K562 (cell line): ENCODE measurements at regions not wholly inside any gene's neighbourhood (a gene's known extent, or its start where the extent isn't known, plus 50 kb on each side); places are given as distances from the start of the nearest gene placed in this dataset.

Experiments used
- ADNP ChIP-seq: fragments of 200-800 bp; sonication (Bioruptor generic); IDR thresholded peaks from 2 replicates; pipeline ENCODE4 v1.6.1; 2016; ENCODE audit warnings: missing genetic modification characterization, missing compliant biosample characterization
- ATF4 ChIP-seq: fragments of 450-650 bp; formaldehyde crosslinking; IDR thresholded peaks from 2 replicates; pipeline ENCODE4 v1.4.0; 2022; ENCODE audit warnings: mild to moderate bottlenecking, moderate library complexity
- CLOCK ChIP-seq: fragments of 250-450 bp; sonication (Bioruptor Pico); IDR thresholded peaks from 2 replicates; pipeline ENCODE4 v1.4.0; 2020; ENCODE audit warnings: mild to moderate bottlenecking, moderate library complexity, borderline replicate concordance
- CREB1 ChIP-seq, 2 experiments: sonication (generic) in 1 of 2; formaldehyde crosslinking in 1 of 2; IDR thresholded peaks; 2 replicates each; pipeline versions ENCODE4 v1.6.1 to v1.8.0; 2012 to 2022; ENCODE audit warnings: inconsistent platforms in 1 of 2, mild to moderate bottlenecking in 1 of 2, missing genetic modification reagents in 1 of 2, moderate library complexity in 1 of 2
- HCFC1 ChIP-seq: IDR thresholded peaks from 2 replicates; pipeline ENCODE4 v1.6.1; 2012; ENCODE audit warnings: low read depth, low read length, improper control_type of control experiment
- JUN ChIP-seq, 2 experiments: sonication (generic) in 1 of 2; formaldehyde crosslinking in 1 of 2; IDR thresholded peaks; 2 replicates each; pipeline versions ENCODE4 v1.6.1 to v1.8.0; 2012 to 2022; ENCODE audit warnings: borderline replicate concordance in 2 of 2, mild to moderate bottlenecking in 2 of 2, improper control_type of control experiment in 1 of 2, low read depth in 1 of 2, low read length in 1 of 2, missing genetic modification reagents in 1 of 2
- JUNB ChIP-seq: fragments of 450-650 bp; formaldehyde crosslinking; conservative IDR thresholded peaks from 2 replicates; pipeline ENCODE4 v1.4.0; 2020; ENCODE audit warnings: mild to moderate bottlenecking
- LCOR ChIP-seq: sonication (generic); formaldehyde crosslinking; IDR thresholded peaks from 2 replicates; pipeline ENCODE4 v1.8.0; 2022; ENCODE audit warnings: mild to moderate bottlenecking, missing genetic modification reagents
- MAFG ChIP-seq: fragments of 450-650 bp; conservative IDR thresholded peaks from 2 replicates; pipeline ENCODE4 v1.6.1; 2016; ENCODE audit warnings: missing genetic modification characterization, missing compliant biosample characterization
- MXI1 ChIP-seq: IDR thresholded peaks from 2 replicates; pipeline ENCODE4 v1.6.1; 2011; ENCODE audit warnings: low read depth, mild to moderate bottlenecking, improper control_type of control experiment, low read length
- NBN ChIP-seq: fragments of 450-650 bp; IDR thresholded peaks from 2 replicates; pipeline ENCODE4 v1.6.1; 2016; ENCODE audit warnings: low read depth, mild to moderate bottlenecking
- NKRF ChIP-seq: fragments of 450-650 bp; IDR thresholded peaks from 2 replicates; pipeline ENCODE4 v1.6.1; 2016; ENCODE audit warnings: borderline replicate concordance
- PCBP1 ChIP-seq: fragments of 200-400 bp; formaldehyde crosslinking; IDR thresholded peaks from 2 replicates; pipeline ENCODE4 v1.6.1; 2018; ENCODE audit warnings: mild to moderate bottlenecking, low read depth, low read length; ENCODE audit not compliant: poor library complexity, severe bottlenecking
- PHB ChIP-seq: fragments of 250-450 bp; sonication (Bioruptor Pico); IDR thresholded peaks from 2 replicates; pipeline ENCODE4 v1.5.0; 2021
- POLR3G ChIP-seq: IDR thresholded peaks from 2 replicates; pipeline ENCODE4 v1.6.1; 2011; ENCODE audit not compliant: insufficient read length, insufficient replicate concordance; ENCODE audit errors: extremely low read depth
- PYGO2 ChIP-seq: fragments of 450-650 bp; IDR thresholded peaks from 2 replicates; pipeline ENCODE4 v1.6.1; 2016; ENCODE audit warnings: mild to moderate bottlenecking, missing genetic modification characterization, moderate library complexity, missing compliant biosample characterization
- RAD51 ChIP-seq: fragments of 450-650 bp; IDR thresholded peaks from 2 replicates; pipeline ENCODE4 v1.7.1; 2016; ENCODE audit warnings: low read depth, mild to moderate bottlenecking, borderline replicate concordance
- SOX6 ChIP-seq: fragments of 450-650 bp; IDR thresholded peaks from 2 replicates; pipeline ENCODE4 v1.6.1; 2014; ENCODE audit warnings: mild to moderate bottlenecking
- TEAD2 ChIP-seq: fragments of 450-650 bp; IDR thresholded peaks from 2 replicates; pipeline ENCODE4 v1.6.1; 2016; ENCODE audit warnings: missing genetic modification characterization, control low read depth, missing compliant biosample characterization
- ZNF217 ChIP-seq: sonication (generic); formaldehyde crosslinking; IDR thresholded peaks from 2 replicates; pipeline ENCODE4 v1.8.0; 2022; ENCODE audit warnings: mild to moderate bottlenecking, missing genetic modification reagents
- ZNF274 ChIP-seq: IDR thresholded peaks from 2 replicates; pipeline ENCODE4 v1.6.1; 2011; ENCODE audit warnings: low read depth, mild to moderate bottlenecking, low read length, moderate library complexity, borderline replicate concordance
- ZNF324 ChIP-seq: fragments of 250-450 bp; sonication (Bioruptor Pico); IDR thresholded peaks from 2 replicates; pipeline ENCODE4 v1.4.0; 2020; ENCODE audit warnings: mild to moderate bottlenecking
- ZNF76 ChIP-seq: fragments of 250-450 bp; sonication (Bioruptor Pico); IDR thresholded peaks from 2 replicates; pipeline ENCODE4 v1.4.0; 2020; ENCODE audit warnings: mild to moderate bottlenecking, moderate library complexity, borderline replicate concordance

- peak; percentile 86 for TF ChIP-seq PYGO2 (tag)
- TF ChIP-seq PHB: no peak
- TF ChIP-seq CREB1 (IDR thresholded peaks at IDR 0.05): peak; percentile 64; the same call in 1 of the 2 replicates
- no peak for TF ChIP-seq CREB1 (CRISPR knock-in tag; IDR thresholded peaks at IDR 0.05)
- peak; percentile 96 for TF ChIP-seq SOX6
- TF ChIP-seq TEAD2: peak; percentile 53; the same call in 1 of the 2 replicates
- TF ChIP-seq HCFC1: no peak
- no peak for TF ChIP-seq CLOCK (CRISPR knock-in tag)
- no peak for TF ChIP-seq JUNB (CRISPR knock-in tag)
- no peak for TF ChIP-seq PCBP1
- no peak for TF ChIP-seq ZNF324
- TF ChIP-seq MAFG (tag): peak; percentile 85
- peak; percentile 88; the same call in 1 of the 2 replicates for TF ChIP-seq LCOR (CRISPR knock-in tag)
- TF ChIP-seq ZNF76: no peak
- TF ChIP-seq POLR3G: no peak
- TF ChIP-seq ZNF274: no peak
- no peak for TF ChIP-seq NKRF
- TF ChIP-seq ATF4 (CRISPR knock-in tag): peak; percentile 68
- TF ChIP-seq ZNF217 (CRISPR knock-in tag): no peak
- peak; percentile 58; the same call in 1 of the 2 replicates for TF ChIP-seq ADNP (tag)
- peak; percentile 96 for TF ChIP-seq JUN (IDR thresholded peaks at IDR 0.05; ENCODE audit: borderline replicate concordance, low read depth, low read length)
- TF ChIP-seq JUN (CRISPR knock-in tag; IDR thresholded peaks at IDR 0.05; ENCODE audit: borderline replicate concordance): no peak
- TF ChIP-seq NBN: peak; percentile 93
- peak; percentile 31; the same call in 1 of the 2 replicates for TF ChIP-seq MXI1
- peak; percentile 38; the same call in 1 of the 2 replicates for TF ChIP-seq RAD51
Observed at GRCh38 chr3:178170698-178171535, 365.3 kb upstream of the KCNMB2 start (continued).
